Kidney (tissue), 13 donors: ENCODE measurements at regions not wholly inside any gene's neighbourhood (a gene's known extent, or its start where the extent isn't known, plus 50 kb on each side); places are given as distances from the start of the nearest gene placed in this dataset.

Experiments used
- DNase-seq, 5 donors: peaks; one replicate each; pipeline ENCODE4 v3.0.0-alpha.2; 2013 to 2020
- FAIRE-seq: peaks from 2 replicates; lab custom pipeline; 2012; peaks lifted over from hg19 to GRCh38; lab: Jason Lieb, UNC
- H3K27ac ChIP-seq, 2 donors: one replicate each; pipeline ENCODE4 v1.7.0; 2013; ENCODE audit warnings: low read depth in 2 of 2, low read length in 2 of 2, inconsistent platforms in 1 of 2
- H3K27me3 ChIP-seq: one replicate; pipeline ENCODE4 v1.7.1; 2013; ENCODE audit warnings: low read length, inconsistent platforms; ENCODE audit not compliant: control insufficient read depth, insufficient read depth
- H3K36me3 ChIP-seq, 3 donors: one replicate each; pipeline versions ENCODE4 v1.7.0 to v1.7.1; 2013; ENCODE audit warnings: low read length in 3 of 3, control low read depth in 1 of 3, inconsistent platforms in 1 of 3; ENCODE audit not compliant: insufficient read depth in 3 of 3, control insufficient read depth in 2 of 3
- H3K4me1 ChIP-seq, 3 donors: one replicate each; pipeline versions ENCODE4 v1.7.0 to v1.7.1; 2013; ENCODE audit warnings: low read length in 3 of 3, inconsistent platforms in 1 of 3, low read depth in 1 of 3; ENCODE audit not compliant: control insufficient read depth in 2 of 3, insufficient read depth in 2 of 3
- H3K4me3 ChIP-seq, 3 donors: one replicate each; pipeline versions ENCODE4 v1.7.0 to v1.8.1; 2013; ENCODE audit warnings: low read length in 3 of 3, control low read depth in 1 of 3, inconsistent platforms in 1 of 3
- H3K9ac ChIP-seq, 3 donors: one replicate each; pipeline versions ENCODE4 v1.7.0 to v1.7.1; 2013; ENCODE audit warnings: low read length in 3 of 3, control low read depth in 1 of 3, inconsistent platforms in 1 of 3
- H3K9me3 ChIP-seq, 3 donors: one replicate each; pipeline versions ENCODE4 v1.7.0 to v1.7.1; 2013; ENCODE audit warnings: low read length in 3 of 3, control low read depth in 1 of 3, inconsistent platforms in 1 of 3; ENCODE audit not compliant: control insufficient read depth in 2 of 3, insufficient read depth in 1 of 3
- intact Hi-C: fragments of 100-400 bp; cut with DNase I; formaldehyde crosslinking; loops from one replicate; pipeline ENCODE4 v1.11.1; 2022
- TF ChIP-seq, protein P1 (sequence below): IDR thresholded peaks from 3 replicates; pipeline ENCODE4 v1.5.1; 2012; ENCODE audit warnings: mild to moderate bottlenecking, moderate library complexity, borderline replicate concordance; ENCODE audit not compliant: insufficient read depth; ENCODE audit errors: extremely low read depth
- donor health status: control.
- donor health status: control.
- donor health status: control.
- donor health status: control.
- donor health status: control.
- donor health status: DM: yes; HTN: yes; CAD: no.
- donor health status: Normal renal cell carcinoma (clear cell type).

DNA sequence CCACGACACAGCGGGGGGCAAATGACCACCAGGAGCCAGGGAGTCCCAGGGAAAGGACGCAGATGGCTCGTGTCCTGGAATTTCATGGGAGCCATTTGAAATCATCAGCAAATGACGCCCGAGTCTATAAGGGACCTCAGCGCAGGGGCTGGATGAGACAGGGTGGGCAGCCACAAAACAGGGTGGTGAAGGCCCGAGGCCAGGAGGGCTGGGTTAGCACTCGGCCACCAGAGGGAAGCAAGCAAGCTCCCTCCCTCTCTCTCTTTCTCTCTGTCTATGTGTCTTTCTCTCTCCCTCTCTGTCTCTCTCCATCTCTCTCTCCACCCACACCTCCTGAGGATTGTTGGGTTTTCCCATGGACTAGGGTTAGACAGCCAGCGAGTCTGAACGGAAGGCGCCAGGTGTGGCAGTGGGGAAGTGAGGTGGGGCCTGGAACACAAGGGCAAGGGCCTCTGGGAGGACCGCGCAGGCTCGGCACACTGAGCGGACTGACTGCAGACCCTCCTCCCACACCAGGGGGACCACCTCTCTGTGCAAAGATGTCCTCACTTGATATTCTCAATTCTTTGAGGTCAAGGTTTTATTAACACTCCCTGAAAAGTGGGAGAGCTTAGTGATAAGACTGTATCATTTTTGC is 73.8 kb upstream of the TMPRSS2 start:
- H3K27ac ChIP-seq = no peak overlapping the region
- no peak for FAIRE-seq
- TF ChIP-seq, protein P1, sequence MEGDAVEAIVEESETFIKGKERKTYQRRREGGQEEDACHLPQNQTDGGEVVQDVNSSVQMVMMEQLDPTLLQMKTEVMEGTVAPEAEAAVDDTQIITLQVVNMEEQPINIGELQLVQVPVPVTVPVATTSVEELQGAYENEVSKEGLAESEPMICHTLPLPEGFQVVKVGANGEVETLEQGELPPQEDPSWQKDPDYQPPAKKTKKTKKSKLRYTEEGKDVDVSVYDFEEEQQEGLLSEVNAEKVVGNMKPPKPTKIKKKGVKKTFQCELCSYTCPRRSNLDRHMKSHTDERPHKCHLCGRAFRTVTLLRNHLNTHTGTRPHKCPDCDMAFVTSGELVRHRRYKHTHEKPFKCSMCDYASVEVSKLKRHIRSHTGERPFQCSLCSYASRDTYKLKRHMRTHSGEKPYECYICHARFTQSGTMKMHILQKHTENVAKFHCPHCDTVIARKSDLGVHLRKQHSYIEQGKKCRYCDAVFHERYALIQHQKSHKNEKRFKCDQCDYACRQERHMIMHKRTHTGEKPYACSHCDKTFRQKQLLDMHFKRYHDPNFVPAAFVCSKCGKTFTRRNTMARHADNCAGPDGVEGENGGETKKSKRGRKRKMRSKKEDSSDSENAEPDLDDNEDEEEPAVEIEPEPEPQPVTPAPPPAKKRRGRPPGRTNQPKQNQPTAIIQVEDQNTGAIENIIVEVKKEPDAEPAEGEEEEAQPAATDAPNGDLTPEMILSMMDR = no peak

GRCh38 chr21:41580758-41581554 is 73.0 kb upstream of the TMPRSS2 start:
- no peaks in the 10 kb centered on the region for H3K36me3 ChIP-seq
- no peak overlapping the region for H3K27ac ChIP-seq
- no peaks in the 10 kb centered on the region for H3K4me1 ChIP-seq
- H3K27me3 ChIP-seq = no peaks in the 10 kb centered on the region
- FAIRE-seq (no peak), DNase-seq (no peak)
- peaks cover 0 to 18% (median 0%) of the 10 kb centered on the region in 3 donors for H3K9me3 ChIP-seq
- H3K4me3 ChIP-seq = no peak overlapping the region
- intact Hi-C loops = no loop called here
- TF ChIP-seq, protein P1 = no peak
- H3K9ac ChIP-seq = no peak overlapping the region

More for the DNA sequence above, 73.8 kb upstream of the TMPRSS2 start:
- Histone ChIP-seq H3K9ac (no peak overlapping the region), H3K9me3 (peaks cover 0 to 18% (median 0%) of the 10 kb centered on the region in 3 donors), H3K4me3 (no peak overlapping the region), H3K4me1 (no peaks in the 10 kb centered on the region), H3K36me3 (no peaks in the 10 kb centered on the region), H3K27me3 (no peaks in the 10 kb centered on the region)
- intact Hi-C loops = no loop called here
- no peak for DNase-seq

GRCh38 chr21:41579692-41580091 is 71.7 kb upstream of the TMPRSS2 start:
- DNase-seq = no peak
- Histone ChIP-seq H3K27ac (no peak overlapping the region), H3K4me1 (no peaks in the 10 kb centered on the region), H3K9ac (no peak overlapping the region), H3K27me3 (no peaks in the 10 kb centered on the region), H3K36me3 (no peaks in the 10 kb centered on the region), H3K9me3 (peaks cover 0 to 18% (median 0%) of the 10 kb centered on the region in 3 donors), H3K4me3 (no peak overlapping the region)
- intact Hi-C loops = no loop called here
- FAIRE-seq = no peak
- TF ChIP-seq, protein P1 = no peak
